NOMO-1 (cell line): ENCODE measurements at regions not wholly inside any gene's neighbourhood (a gene's known extent, or its start where the extent isn't known, plus 50 kb on each side); places are given as distances from the start of the nearest gene placed in this dataset.
"Not testable (repeated sequence)": the region's sequence is repeated elsewhere in the genome, so short reads cannot be mapped to it uniquely, and the experiment has no call there.

ENCODE experiments used
- DNase-seq, 2 experiments: peaks; one replicate each; lab custom pipeline; 2025; ENCODE audit not compliant: unreplicated experiment in 2 of 2; lab: John Stamatoyannopoulos, UW

- no peak for DNase-seq
Measured at GRCh38 chr10:28354511-28354910, 51.6 kb upstream of the MPP7 start.

GRCh38 chr10:28355376-28355775, 52.5 kb upstream of the MPP7 start:
- DNase-seq = no peak

- no peak for DNase-seq
Measured at GRCh38 chr10:28359334-28359733, 56.5 kb upstream of the MPP7 start.

- no peak for DNase-seq
Measured at GRCh38 chr10:28360175-28360574, 57.3 kb upstream of the MPP7 start.

GRCh38 chr10:28363376-28363775, 60.5 kb upstream of the MPP7 start:
- no peak for DNase-seq

- no peak for DNase-seq
Measured at GRCh38 chr10:28365840-28366239, 63.0 kb upstream of the MPP7 start.

- DNase-seq = no peak
Measured at GRCh38 chr10:28366994-28367393, 64.1 kb upstream of the MPP7 start.

- no peak for DNase-seq
Measured at GRCh38 chr10:28367413-28367812, 64.5 kb upstream of the MPP7 start.

- DNase-seq = peak; percentile 92 to 99
Measured at GRCh38 chr10:28367929-28368484, 65.1 kb upstream of the MPP7 start.

- no peak for DNase-seq
Measured at GRCh38 chr10:28370107-28370835, 67.4 kb upstream of the MPP7 start.

GRCh38 chr10:28371638-28372037, 68.8 kb upstream of the MPP7 start:
- DNase-seq = not testable (repeated sequence)

- no peak for DNase-seq
Measured at GRCh38 chr10:28374036-28374435, 71.2 kb upstream of the MPP7 start.

- DNase-seq = no peak
Measured at GRCh38 chr10:28375399-28376354, 72.8 kb upstream of the MPP7 start.

- no peak for DNase-seq
Measured at GRCh38 chr10:28378986-28379585, 76.2 kb upstream of the MPP7 start.

GRCh38 chr10:28381466-28381865, 78.6 kb upstream of the MPP7 start:
- DNase-seq = peak; percentile 16 to 90

GRCh38 chr10:28381903-28382347, 79.1 kb upstream of the MPP7 start:
- peak; percentile 81 to 93 for DNase-seq

- DNase-seq = no peak
Measured at GRCh38 chr10:28382525-28383269, 79.8 kb upstream of the MPP7 start.

- DNase-seq = no peak
Measured at GRCh38 chr10:28384557-28384956, 81.7 kb upstream of the MPP7 start.

- DNase-seq = no peak
Measured at GRCh38 chr10:28385748-28386502, 83.1 kb upstream of the MPP7 start.

GRCh38 chr10:28386503-28386868, 83.6 kb upstream of the MPP7 start:
- no peak for DNase-seq
